SH-SY5Y (cell line): ENCODE measurements at regions not wholly inside any gene's neighbourhood (a gene's known extent, or its start where the extent isn't known, plus 50 kb on each side); places are given as distances from the start of the nearest gene placed in this dataset.

Experiments used
- GATA2 ChIP-seq: IDR thresholded peaks from 2 replicates; pipeline ENCODE4 v1.6.1; 2011; ENCODE audit warnings: mild to moderate bottlenecking, low read depth, low read length
- GATA3 ChIP-seq: IDR thresholded peaks from 2 replicates; pipeline ENCODE4 v1.6.1; 2011; ENCODE audit warnings: low read depth, mild to moderate bottlenecking, low read length, moderate library complexity

- TF ChIP-seq GATA2: no peak
- TF ChIP-seq GATA3: no peak
These were observed 463.2 kb downstream of the MAT2B start for GRCh38 chr5:163968651-163969050.
